Astrocyte of the spinal cord (primary cell): ENCODE measurements at regions not wholly inside any gene's neighbourhood (a gene's known extent, or its start where the extent isn't known, plus 50 kb on each side); places are given as distances from the start of the nearest gene placed in this dataset.
A peak's percentile ranks its signal among the peaks of the same experiment; 100 is the strongest.

ENCODE experiments used
- DNase-seq: peaks from one replicate; pipeline ENCODE4 v3.0.0; 2011; ENCODE audit warnings: low read depth, low spot score
- H3K4me3 ChIP-seq: 2 replicates; pipeline ENCODE4 v1.5.1; 2011; ENCODE audit warnings: low read depth, mild to moderate bottlenecking, low read length, moderate library complexity
- CTCF ChIP-seq: IDR thresholded peaks from 2 replicates; pipeline ENCODE4 v1.5.1; 2012; ENCODE audit warnings: low read depth, mild to moderate bottlenecking, low read length, inconsistent platforms
- in situ Hi-C: cut with HindIII; loops from 2 replicates; pipeline ENCODE4 v1.10.0; 2017; ENCODE audit warnings: low sequenced_read_pairs

DNA sequence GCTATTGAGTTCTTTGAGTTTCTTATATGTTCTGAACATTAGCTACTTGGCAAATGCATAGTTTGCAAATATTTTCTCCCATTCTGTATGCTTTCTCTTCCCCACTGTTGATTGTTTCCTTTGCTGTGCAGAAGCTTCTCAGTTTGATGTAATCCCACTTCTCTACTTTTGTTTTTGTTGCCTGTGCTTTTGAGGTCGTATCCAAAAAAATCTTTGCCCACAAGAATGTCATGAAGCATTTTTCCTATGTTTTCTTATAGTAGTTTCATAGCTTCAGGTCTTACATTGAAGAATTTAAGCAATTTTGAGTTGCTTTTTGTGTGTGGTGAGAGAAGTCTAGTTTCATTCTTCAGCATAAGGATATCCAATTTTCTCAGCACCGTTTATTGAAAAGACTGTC lies 536.7 kb upstream of the ARGLU1 start:
- peak; percentile 51 for DNase-seq
- TF ChIP-seq CTCF, result no peak
- in situ Hi-C loops, result no loop called here

DNA sequence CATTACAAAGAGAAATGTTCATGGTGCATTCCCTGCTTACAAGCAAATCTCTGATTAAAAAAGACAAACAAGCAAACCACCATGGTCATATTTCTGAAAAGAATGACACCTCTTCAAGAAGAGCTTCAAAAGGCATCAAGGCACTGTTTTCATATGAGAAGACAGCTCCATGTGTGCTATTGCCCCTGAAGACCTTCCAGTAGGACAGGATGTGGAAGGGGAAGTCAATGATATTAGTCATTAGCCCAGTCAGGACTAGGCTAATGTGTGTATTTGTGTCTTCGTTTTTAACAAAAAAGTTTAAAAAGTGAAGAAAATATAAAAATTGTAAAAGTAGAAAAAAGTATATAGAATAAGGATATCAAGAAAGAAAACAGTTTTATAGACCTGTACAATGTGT lies 534.7 kb upstream of the ARGLU1 start:
- in situ Hi-C loops, result no loop called here
- H3K4me3 ChIP-seq, result no peak overlapping the region
- DNase-seq, result no peak
- TF ChIP-seq CTCF, result no peak

More for the DNA sequence above, 536.7 kb upstream of the ARGLU1 start:
- no peak overlapping the region for H3K4me3 ChIP-seq

- TF ChIP-seq CTCF, result no peak
- DNase-seq, result peak; percentile 76
- in situ Hi-C loops, result no loop called here
- H3K4me3 ChIP-seq, result no peak overlapping the region
Measured at GRCh38 chr13:107099661-107100060, 531.7 kb upstream of the ARGLU1 start.

DNA sequence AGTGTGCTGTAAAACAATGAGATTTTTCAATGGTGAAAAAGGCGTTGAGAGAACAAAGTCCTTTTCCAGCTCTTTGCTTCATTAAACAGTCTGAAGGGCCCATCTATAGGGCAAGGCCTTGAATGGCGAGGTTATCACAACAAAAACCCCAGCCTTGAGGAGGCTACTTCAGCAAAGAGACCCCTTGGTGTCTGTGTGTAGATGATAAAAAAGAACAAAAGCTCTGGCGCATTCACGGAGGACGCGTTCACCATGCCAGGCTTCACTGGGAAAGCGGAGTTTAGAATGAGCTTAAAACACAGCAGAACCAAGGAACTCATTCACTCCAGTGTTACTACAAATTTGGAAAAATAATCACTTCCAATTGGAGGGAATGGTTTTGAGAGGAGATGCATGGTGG lies 530.0 kb upstream of the ARGLU1 start:
- in situ Hi-C loops, result no loop called here
- H3K4me3 ChIP-seq, result no peak overlapping the region
- DNase-seq, result no peak
- TF ChIP-seq CTCF, result no peak

- DNase-seq, result no peak
- no peak overlapping the region for H3K4me3 ChIP-seq
- no peak for TF ChIP-seq CTCF
- in situ Hi-C loops, result no loop called here
Measured at GRCh38 chr13:107095876-107096275, 527.9 kb upstream of the ARGLU1 start.

- no peak for TF ChIP-seq CTCF
- DNase-seq, result no peak
- in situ Hi-C loops, result no loop called here
- no peak overlapping the region for H3K4me3 ChIP-seq
Measured at GRCh38 chr13:107091861-107092260, 523.9 kb upstream of the ARGLU1 start.

- TF ChIP-seq CTCF, result no peak
Measured at GRCh38 chr13:107091428-107091827, 523.5 kb upstream of the ARGLU1 start.

More at GRCh38 chr13:107091428-107091827, 523.5 kb upstream of the ARGLU1 start:
- in situ Hi-C loops, result no loop called here
- no peak overlapping the region for H3K4me3 ChIP-seq
- no peak for DNase-seq
